Gastrocnemius medialis (tissue), 4 donors: ENCODE measurements at regions not wholly inside any gene's neighbourhood (a gene's known extent, or its start where the extent isn't known, plus 50 kb on each side); places are given as distances from the start of the nearest gene placed in this dataset.
A peak's percentile ranks its signal among the peaks of the same experiment; 100 is the strongest.

ENCODE experiments used
- ATAC-seq, 2 donors: fragments of 150-250 bp; one replicate each; pipeline ENCODE4 v1.9.1; 2016
- DNase-seq, 2 donors: peaks; one replicate each; pipeline ENCODE4 v3.0.0-alpha.2; 2019
- H3K27ac ChIP-seq, 4 donors: fragments of 200-600 bp; sonication (generic); 1 replicate in 1 of 4; 2 replicates in 3 of 4; pipeline ENCODE4 v1.5.1; 2016 to 2018; ENCODE audit warnings: mild to moderate bottlenecking in 2 of 4, moderate library complexity in 1 of 4
- H3K27me3 ChIP-seq, 3 donors: fragments of 200-600 bp; sonication (generic) in 2 of 3; 1 replicate in 1 of 3; 2 replicates in 2 of 3; pipeline versions ENCODE4 v1.5.1 to v1.6.0; 2016 to 2019; ENCODE audit warnings: mild to moderate bottlenecking in 1 of 3, moderate library complexity in 1 of 3
- H3K36me3 ChIP-seq, 2 donors: fragments of 200-600 bp; sonication (generic) in 1 of 2; one replicate each; pipeline ENCODE4 v1.5.1; 2017 to 2018
- H3K4me1 ChIP-seq, 2 donors: fragments of 200-600 bp; sonication (generic) in 1 of 2; one replicate each; pipeline ENCODE4 v1.5.1; 2016 to 2017; ENCODE audit warnings: mild to moderate bottlenecking in 2 of 2
- H3K4me3 ChIP-seq, 4 donors: fragments of 200-600 bp; sonication (generic) in 3 of 4; 1 replicate in 1 of 4; 2 replicates in 3 of 4; pipeline ENCODE4 v1.5.1; 2016 to 2019; ENCODE audit warnings: mild to moderate bottlenecking in 2 of 4
- H3K9me3 ChIP-seq, 3 donors: fragments of 200-600 bp; sonication (generic) in 2 of 3; 1 replicate in 1 of 3; 2 replicates in 2 of 3; pipeline ENCODE4 v1.5.1; 2016 to 2019
- POLR2A ChIP-seq, 2 donors: fragments of 450-650 bp; IDR thresholded peaks; one replicate each; pipeline ENCODE4 v1.6.1; 2017; ENCODE audit warnings: antibody characterized with exemption in 2 of 2, mild to moderate bottlenecking in 2 of 2, moderate library complexity in 2 of 2
- in situ Hi-C, 4 donors: fragments of 200-750 bp; cut with MboI; loops; one replicate each; pipeline versions ENCODE4 v1.15.0 to v1.8.0; 2017; ENCODE audit warnings: low sequenced_read_pairs in 4 of 4
- intact Hi-C: fragments of 100-400 bp; cut with DNase I; formaldehyde crosslinking; loops from one replicate; pipeline ENCODE4 v1.15.1; 2023; ENCODE audit warnings: low total_unique reads
- TF ChIP-seq, protein P1 (sequence below), 5 experiments: fragments of 450-650 bp in 3 of 5; fragments of 200-600 bp in 2 of 5; sonication (generic) in 2 of 5; IDR thresholded peaks in 4 of 5; conservative IDR thresholded peaks in 1 of 5; 1 replicate in 4 of 5; 2 replicates in 1 of 5; pipeline ENCODE4 v1.5.1; 2016 to 2019; ENCODE audit warnings: antibody characterized with exemption in 5 of 5, mild to moderate bottlenecking in 3 of 5, moderate library complexity in 3 of 5

GRCh38 chr6:134689641-134690040 is 260.3 kb downstream of the ALDH8A1 start:
- Histone ChIP-seq H3K9me3 (no peaks in the 10 kb centered on the region), H3K4me1 (peaks cover 4 to 14% of the 10 kb centered on the region in 2 donors), H3K4me3 (peak overlapping the region in 1 of 4 donors; percentile 8), H3K36me3 (no peaks in the 10 kb centered on the region), H3K27ac (peak overlapping the region; percentile 50 to 74 (median 56)), H3K27me3 (no peaks in the 10 kb centered on the region)
- peak; percentile 14 to 28 for DNase-seq
- in situ Hi-C loops = no loop called here
- TF ChIP-seq, protein P1, sequence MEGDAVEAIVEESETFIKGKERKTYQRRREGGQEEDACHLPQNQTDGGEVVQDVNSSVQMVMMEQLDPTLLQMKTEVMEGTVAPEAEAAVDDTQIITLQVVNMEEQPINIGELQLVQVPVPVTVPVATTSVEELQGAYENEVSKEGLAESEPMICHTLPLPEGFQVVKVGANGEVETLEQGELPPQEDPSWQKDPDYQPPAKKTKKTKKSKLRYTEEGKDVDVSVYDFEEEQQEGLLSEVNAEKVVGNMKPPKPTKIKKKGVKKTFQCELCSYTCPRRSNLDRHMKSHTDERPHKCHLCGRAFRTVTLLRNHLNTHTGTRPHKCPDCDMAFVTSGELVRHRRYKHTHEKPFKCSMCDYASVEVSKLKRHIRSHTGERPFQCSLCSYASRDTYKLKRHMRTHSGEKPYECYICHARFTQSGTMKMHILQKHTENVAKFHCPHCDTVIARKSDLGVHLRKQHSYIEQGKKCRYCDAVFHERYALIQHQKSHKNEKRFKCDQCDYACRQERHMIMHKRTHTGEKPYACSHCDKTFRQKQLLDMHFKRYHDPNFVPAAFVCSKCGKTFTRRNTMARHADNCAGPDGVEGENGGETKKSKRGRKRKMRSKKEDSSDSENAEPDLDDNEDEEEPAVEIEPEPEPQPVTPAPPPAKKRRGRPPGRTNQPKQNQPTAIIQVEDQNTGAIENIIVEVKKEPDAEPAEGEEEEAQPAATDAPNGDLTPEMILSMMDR (IDR thresholded peaks at IDR 0.05 in 4 of 5, conservative IDR thresholded peaks at IDR 0.05 in 1 of 5) = no peak
- no peak for TF ChIP-seq POLR2A (IDR thresholded peaks at IDR 0.05)
- intact Hi-C loops = loop anchor here (2.0 to 10.0 kb wide), 2 partner anchors 135 to 533 kb away; no protein-coding TSS in a partner anchor
- ATAC-seq = peak; percentile 55 to 64

- intact Hi-C loops (loop anchor here (2.0 to 10.0 kb wide), 2 partner anchors 136 to 532 kb away; no protein-coding TSS in a partner anchor), in situ Hi-C loops (no loop called here)
- Histone ChIP-seq H3K4me3 (peak overlapping the region in 1 of 4 donors; percentile 8), H3K27ac (peak overlapping the region; percentile 50 to 74 (median 56)), H3K9me3 (no peaks in the 10 kb centered on the region), H3K36me3 (no peaks in the 10 kb centered on the region), H3K27me3 (no peaks in the 10 kb centered on the region), H3K4me1 (peaks cover 4 to 14% of the 10 kb centered on the region in 2 donors)
- TF ChIP-seq, protein P1 (IDR thresholded peaks at IDR 0.05 in 4 of 5, conservative IDR thresholded peaks at IDR 0.05 in 1 of 5) = no peak
- TF ChIP-seq POLR2A (IDR thresholded peaks at IDR 0.05) = no peak
- peak; percentile 20 to 51 for DNase-seq
- peak; percentile 86 to 97 for ATAC-seq
These were observed 260.7 kb downstream of the ALDH8A1 start for GRCh38 chr6:134689177-134689576.

GRCh38 chr6:134686071-134686470 is 263.8 kb downstream of the ALDH8A1 start:
- in situ Hi-C loops (no loop called here), intact Hi-C loops (loop anchor here (10.0 kb wide), 1 partner anchor 139 kb away; no protein-coding TSS in a partner anchor)
- DNase-seq (no peak), ATAC-seq (no peak)
- TF ChIP-seq, protein P1 (IDR thresholded peaks at IDR 0.05 in 4 of 5, conservative IDR thresholded peaks at IDR 0.05 in 1 of 5) = no peak
- no peak for TF ChIP-seq POLR2A (IDR thresholded peaks at IDR 0.05)
- Histone ChIP-seq H3K36me3 (no peaks in the 10 kb centered on the region), H3K27me3 (no peaks in the 10 kb centered on the region), H3K9me3 (no peaks in the 10 kb centered on the region), H3K4me1 (peaks cover 4 to 14% of the 10 kb centered on the region in 2 donors), H3K27ac (no peak overlapping the region), H3K4me3 (no peak overlapping the region)

DNA sequence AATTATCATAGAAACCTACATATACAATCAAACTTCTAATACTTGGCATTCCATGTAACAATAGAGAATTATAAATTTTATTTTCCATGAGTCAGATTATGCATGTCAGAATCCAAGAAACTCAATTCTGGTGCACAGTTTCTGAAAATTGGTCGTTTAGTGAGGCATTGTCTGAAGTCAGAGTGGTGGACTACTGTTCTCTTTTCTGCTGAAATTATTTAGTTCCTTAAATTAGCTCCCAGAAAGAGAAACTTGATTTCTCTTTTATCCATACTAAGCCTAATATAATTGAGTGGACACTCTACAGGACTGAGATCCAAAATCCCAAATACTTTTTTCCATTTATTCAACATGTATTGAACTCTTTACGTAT is 265.5 kb downstream of the ALDH8A1 start:
- Histone ChIP-seq H3K36me3 (no peaks in the 10 kb centered on the region), H3K4me3 (no peak overlapping the region), H3K4me1 (peaks cover 4 to 9% of the 10 kb centered on the region in 2 donors), H3K27me3 (no peaks in the 10 kb centered on the region), H3K27ac (no peak overlapping the region), H3K9me3 (no peaks in the 10 kb centered on the region)
- intact Hi-C loops (loop anchor here (10.0 kb wide), 1 partner anchor 140 kb away; no protein-coding TSS in a partner anchor), in situ Hi-C loops (no loop called here)
- ATAC-seq = no peak
- TF ChIP-seq POLR2A (IDR thresholded peaks at IDR 0.05) = no peak
- TF ChIP-seq, protein P1 (IDR thresholded peaks at IDR 0.05 in 4 of 5, conservative IDR thresholded peaks at IDR 0.05 in 1 of 5) = no peak
- no peak for DNase-seq
